Ascending aorta (tissue), 2 donors: ENCODE measurements at regions not wholly inside any gene's neighbourhood (a gene's known extent, or its start where the extent isn't known, plus 50 kb on each side); places are given as distances from the start of the nearest gene placed in this dataset.

Experiments
- DNase-seq, 2 donors: peaks; one replicate each; pipeline ENCODE4 v3.0.0-alpha.2; 2019; ENCODE audit warnings: low spot score in 2 of 2
- H3K27ac ChIP-seq, 2 donors: fragments of 200-600 bp; sonication (generic); one replicate each; pipeline ENCODE4 v1.5.1; 2016 to 2017; ENCODE audit warnings: mild to moderate bottlenecking in 1 of 2
- H3K27me3 ChIP-seq: fragments of 200-600 bp; sonication (generic); one replicate; pipeline ENCODE4 v1.5.1; 2017
- H3K36me3 ChIP-seq, 2 donors: fragments of 200-600 bp; sonication (generic); one replicate each; pipeline ENCODE4 v1.5.1; 2016
- H3K4me1 ChIP-seq, 2 donors: fragments of 200-600 bp; sonication (generic); one replicate each; pipeline ENCODE4 v1.5.1; 2016 to 2017; ENCODE audit warnings: mild to moderate bottlenecking in 1 of 2
- H3K4me3 ChIP-seq, 2 donors: fragments of 200-600 bp; sonication (generic); one replicate each; pipeline ENCODE4 v1.5.1; 2016 to 2017; ENCODE audit warnings: mild to moderate bottlenecking in 1 of 2
- H3K9me3 ChIP-seq, 2 donors: fragments of 200-600 bp; sonication (generic); one replicate each; pipeline ENCODE4 v1.5.1; 2016
- intact Hi-C: fragments of 100-400 bp; cut with DNase I; formaldehyde crosslinking; loops from one replicate; pipeline ENCODE4 v1.15.1; 2023
- TF ChIP-seq, protein P1 (sequence below), 3 experiments: fragments of 200-600 bp in 2 of 3; fragments of 450-650 bp in 1 of 3; sonication (generic) in 2 of 3; IDR thresholded peaks; one replicate each; pipeline ENCODE4 v1.5.1; 2016 to 2019; ENCODE audit warnings: antibody characterized with exemption in 3 of 3, mild to moderate bottlenecking in 1 of 3, moderate library complexity in 1 of 3

DNA sequence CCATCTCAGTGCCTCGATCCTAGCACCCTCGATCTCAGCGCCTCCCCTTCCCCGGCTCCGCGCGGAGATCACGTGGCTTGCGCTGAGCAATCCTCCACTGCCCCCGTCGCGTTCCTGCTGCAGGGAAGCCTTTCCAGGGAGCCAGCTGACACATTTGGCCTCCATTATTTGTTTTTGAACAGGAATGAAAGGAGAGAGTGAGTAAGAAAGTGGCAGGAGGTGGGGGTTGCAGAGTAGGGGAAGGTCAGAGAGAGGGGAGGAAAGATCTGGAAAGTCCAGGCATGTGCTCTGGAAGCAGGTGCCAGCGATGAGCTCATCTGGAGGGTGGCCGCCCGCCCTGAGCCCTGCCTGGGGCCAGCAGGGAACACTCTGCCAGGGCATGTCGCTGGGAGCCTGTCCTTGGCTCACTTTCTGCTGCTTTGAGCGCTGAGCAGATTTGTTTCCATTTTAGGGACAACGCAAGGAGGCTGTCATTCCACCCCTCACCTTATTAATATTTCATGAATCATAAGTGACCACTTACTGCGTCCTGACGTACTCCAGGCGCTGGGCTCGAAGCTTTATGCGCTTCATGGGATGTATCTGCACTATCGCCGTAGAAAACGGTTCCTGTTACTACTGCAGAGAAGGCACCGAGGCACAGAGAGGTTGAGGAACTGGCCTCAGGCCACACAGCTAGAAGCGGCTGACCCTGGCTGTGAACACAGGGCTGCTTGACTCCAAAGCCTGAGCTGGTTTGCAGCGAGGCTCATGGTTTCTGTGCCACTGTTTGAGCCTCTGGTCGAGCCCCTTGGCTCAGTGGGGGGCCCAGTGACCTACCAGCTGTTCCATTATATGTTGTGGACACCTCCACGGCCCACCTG, 283.1 kb downstream of the SEC14L1 start:
- intact Hi-C loops, result loop anchor here (1.0 to 10.0 kb wide), 4 partner anchors 15 to 311 kb away; no protein-coding TSS in a partner anchor
- Histone ChIP-seq H3K9me3 (no peaks in the 10 kb centered on the region), H3K36me3 (no peaks in the 10 kb centered on the region), H3K4me3 (peak overlapping the region in 1 of 2 donors; percentile 6), H3K27me3 (no peaks in the 10 kb centered on the region), H3K4me1 (peaks cover 33 to 66% of the 10 kb centered on the region in 2 donors), H3K27ac (peak overlapping the region; percentile 91 to 93)
- TF ChIP-seq, protein P1, sequence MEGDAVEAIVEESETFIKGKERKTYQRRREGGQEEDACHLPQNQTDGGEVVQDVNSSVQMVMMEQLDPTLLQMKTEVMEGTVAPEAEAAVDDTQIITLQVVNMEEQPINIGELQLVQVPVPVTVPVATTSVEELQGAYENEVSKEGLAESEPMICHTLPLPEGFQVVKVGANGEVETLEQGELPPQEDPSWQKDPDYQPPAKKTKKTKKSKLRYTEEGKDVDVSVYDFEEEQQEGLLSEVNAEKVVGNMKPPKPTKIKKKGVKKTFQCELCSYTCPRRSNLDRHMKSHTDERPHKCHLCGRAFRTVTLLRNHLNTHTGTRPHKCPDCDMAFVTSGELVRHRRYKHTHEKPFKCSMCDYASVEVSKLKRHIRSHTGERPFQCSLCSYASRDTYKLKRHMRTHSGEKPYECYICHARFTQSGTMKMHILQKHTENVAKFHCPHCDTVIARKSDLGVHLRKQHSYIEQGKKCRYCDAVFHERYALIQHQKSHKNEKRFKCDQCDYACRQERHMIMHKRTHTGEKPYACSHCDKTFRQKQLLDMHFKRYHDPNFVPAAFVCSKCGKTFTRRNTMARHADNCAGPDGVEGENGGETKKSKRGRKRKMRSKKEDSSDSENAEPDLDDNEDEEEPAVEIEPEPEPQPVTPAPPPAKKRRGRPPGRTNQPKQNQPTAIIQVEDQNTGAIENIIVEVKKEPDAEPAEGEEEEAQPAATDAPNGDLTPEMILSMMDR (IDR thresholded peaks at IDR 0.05), result no peak
- peak; percentile 84 to 97 for DNase-seq

DNA sequence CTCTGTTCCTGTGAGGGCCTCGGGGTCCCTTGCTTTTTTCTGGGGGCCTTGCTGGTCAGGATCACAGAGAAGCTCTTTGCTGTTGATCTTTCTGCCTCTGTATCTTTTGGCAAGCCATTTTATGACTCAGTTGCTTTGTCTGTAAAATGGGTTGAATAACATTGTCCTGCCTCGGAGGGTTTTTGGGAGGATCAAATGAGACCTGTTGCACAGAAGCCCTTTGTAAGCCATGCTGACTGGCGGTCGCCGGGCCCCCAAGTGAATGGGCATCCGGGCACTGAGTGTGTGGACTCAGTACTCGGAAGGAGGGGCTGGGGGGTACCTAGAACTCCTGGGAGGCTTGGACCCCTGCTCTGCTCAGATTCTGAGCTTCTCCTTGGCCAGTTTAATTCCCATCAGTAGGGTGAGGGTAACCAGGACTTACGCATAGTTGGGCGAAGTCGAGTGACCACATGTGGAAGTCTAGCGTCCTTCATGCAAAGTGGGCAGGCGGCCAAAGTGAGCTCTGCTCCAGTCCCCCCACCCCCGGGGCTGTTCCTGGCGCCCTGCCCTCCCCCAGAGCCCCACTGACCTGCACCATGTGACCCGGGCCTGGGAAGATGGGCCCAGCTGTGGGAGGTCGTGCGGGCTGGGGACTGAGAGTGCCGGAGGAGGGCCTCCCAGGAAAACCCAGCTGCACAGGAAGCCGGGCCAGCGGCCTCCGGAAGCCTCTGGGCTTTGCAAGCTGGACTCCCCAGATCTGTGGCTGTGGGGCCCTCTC, 284.0 kb downstream of the SEC14L1 start:
- peak overlapping the region; percentile 90 to 93 for H3K27ac ChIP-seq
- peaks cover 41 to 74% of the 10 kb centered on the region in 2 donors for H3K4me1 ChIP-seq
- no peaks in the 10 kb centered on the region for H3K9me3 ChIP-seq
- DNase-seq, result peak in 1 of 2 donors; percentile 91
- TF ChIP-seq, protein P1 (IDR thresholded peaks at IDR 0.05), result no peak
- no peaks in the 10 kb centered on the region for H3K36me3 ChIP-seq
- intact Hi-C loops, result loop anchor here (2.0 to 10.0 kb wide), 3 partner anchors 52 to 310 kb away; no protein-coding TSS in a partner anchor
- H3K27me3 ChIP-seq, result no peaks in the 10 kb centered on the region
- peak overlapping the region in 1 of 2 donors; percentile 6 for H3K4me3 ChIP-seq

GRCh38 chr17:77425348-77425747, 284.6 kb downstream of the SEC14L1 start:
- H3K27ac ChIP-seq, result peak overlapping the region; percentile 90 to 93
- intact Hi-C loops, result loop anchor here (2.0 to 10.0 kb wide), 2 partner anchors 53 to 309 kb away; no protein-coding TSS in a partner anchor

GRCh38 chr17:77425791-77426641, 285.2 kb downstream of the SEC14L1 start:
- intact Hi-C loops, result loop anchor here (2.0 to 10.0 kb wide), 3 partner anchors 53 to 309 kb away; no protein-coding TSS in a partner anchor
- Histone ChIP-seq H3K4me1 (peaks cover 44 to 68% of the 10 kb centered on the region in 2 donors), H3K27me3 (no peaks in the 10 kb centered on the region), H3K27ac (peak overlapping the region; percentile 90 to 93), H3K9me3 (no peaks in the 10 kb centered on the region), H3K36me3 (no peaks in the 10 kb centered on the region), H3K4me3 (no peak overlapping the region)
- TF ChIP-seq, protein P1 (IDR thresholded peaks at IDR 0.05), result no peak
- DNase-seq, result no peak

More at GRCh38 chr17:77425348-77425747, 284.6 kb downstream of the SEC14L1 start:
- peaks cover 42 to 71% of the 10 kb centered on the region in 2 donors for H3K4me1 ChIP-seq
- no peak overlapping the region for H3K4me3 ChIP-seq
- no peaks in the 10 kb centered on the region for H3K9me3 ChIP-seq
- H3K36me3 ChIP-seq, result no peaks in the 10 kb centered on the region
- H3K27me3 ChIP-seq, result no peaks in the 10 kb centered on the region
- DNase-seq, result no peak
- TF ChIP-seq, protein P1 (IDR thresholded peaks at IDR 0.05), result no peak
